ENCODE measurements at regions not wholly inside any gene's neighbourhood (a gene's known extent, or its start where the extent isn't known, plus 50 kb on each side); places are given as distances from the start of the nearest gene placed in this dataset.

DNA sequence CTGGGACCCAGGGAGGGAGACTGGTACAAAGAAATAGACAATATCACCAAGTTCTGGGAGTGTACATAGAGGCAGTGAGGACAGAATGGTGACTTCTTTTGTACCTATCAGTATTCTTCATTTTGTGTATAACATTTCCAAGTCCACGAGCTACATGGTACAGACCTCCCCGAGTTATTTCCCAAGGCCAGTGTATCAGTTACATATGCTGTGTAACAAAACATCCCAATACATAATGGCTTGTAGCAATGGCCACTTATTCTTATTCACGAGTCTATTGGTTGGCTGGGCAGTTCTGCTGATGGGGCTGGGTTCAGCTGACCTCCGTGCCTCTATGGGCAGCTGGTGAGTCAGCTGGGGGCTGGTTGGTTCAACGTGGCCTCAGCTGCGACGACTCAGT lies 98.7 kb upstream of the RFLNA start:
- TF ChIP-seq, protein P1, sequence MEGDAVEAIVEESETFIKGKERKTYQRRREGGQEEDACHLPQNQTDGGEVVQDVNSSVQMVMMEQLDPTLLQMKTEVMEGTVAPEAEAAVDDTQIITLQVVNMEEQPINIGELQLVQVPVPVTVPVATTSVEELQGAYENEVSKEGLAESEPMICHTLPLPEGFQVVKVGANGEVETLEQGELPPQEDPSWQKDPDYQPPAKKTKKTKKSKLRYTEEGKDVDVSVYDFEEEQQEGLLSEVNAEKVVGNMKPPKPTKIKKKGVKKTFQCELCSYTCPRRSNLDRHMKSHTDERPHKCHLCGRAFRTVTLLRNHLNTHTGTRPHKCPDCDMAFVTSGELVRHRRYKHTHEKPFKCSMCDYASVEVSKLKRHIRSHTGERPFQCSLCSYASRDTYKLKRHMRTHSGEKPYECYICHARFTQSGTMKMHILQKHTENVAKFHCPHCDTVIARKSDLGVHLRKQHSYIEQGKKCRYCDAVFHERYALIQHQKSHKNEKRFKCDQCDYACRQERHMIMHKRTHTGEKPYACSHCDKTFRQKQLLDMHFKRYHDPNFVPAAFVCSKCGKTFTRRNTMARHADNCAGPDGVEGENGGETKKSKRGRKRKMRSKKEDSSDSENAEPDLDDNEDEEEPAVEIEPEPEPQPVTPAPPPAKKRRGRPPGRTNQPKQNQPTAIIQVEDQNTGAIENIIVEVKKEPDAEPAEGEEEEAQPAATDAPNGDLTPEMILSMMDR (IDR thresholded peaks at IDR 0.05; ENCODE audit: low read length), result no peak
- no peak for TF ChIP-seq EZH2 (IDR thresholded peaks at IDR 0.05; ENCODE audit: borderline replicate concordance, low read length)
- no peak overlapping the region for H3K9ac ChIP-seq (ENCODE audit: low read length)
- H4K20me1 ChIP-seq (ENCODE audit: insufficient read depth, low read length), result no peaks in the 10 kb centered on the region
- no peaks in the 10 kb centered on the region; the same call in 1 of the 2 replicates for H3K27me3 ChIP-seq (ENCODE audit: insufficient read depth, low read length)
- no peak overlapping the region for H2AFZ ChIP-seq (ENCODE audit: low read length)
- H3K27ac ChIP-seq (ENCODE audit: low read depth, low read length, poor library complexity, severe bottlenecking), result no peak overlapping the region
- no peaks in the 10 kb centered on the region for H3F3A ChIP-seq (ENCODE audit: insufficient read depth, low read length)
- no peaks in the 10 kb centered on the region for H3K9me2 ChIP-seq (ENCODE audit: low read depth, low read length)
- H3K79me2 ChIP-seq (ENCODE audit: insufficient read depth, low read length), result no peaks in the 10 kb centered on the region
- no peaks in the 10 kb centered on the region for H3K4me1 ChIP-seq (ENCODE audit: insufficient read depth, low read length, severe bottlenecking)
- H3K4me2 ChIP-seq (ENCODE audit: low read length), result no peak overlapping the region
- no peaks in the 10 kb centered on the region for H3K9me3 ChIP-seq (ENCODE audit: low read length)
- no peak overlapping the region for H3K4me3 ChIP-seq (ENCODE audit: low read depth, low read length, poor library complexity, severe bottlenecking)
- no peaks in the 10 kb centered on the region for H3K36me3 ChIP-seq (ENCODE audit: insufficient read depth, low read length)

- Histone ChIP-seq H3K27ac (ENCODE audit: low read depth, low read length, poor library complexity, severe bottlenecking) (no peak overlapping the region), H3K4me2 (ENCODE audit: low read length) (no peak overlapping the region), H3K36me3 (ENCODE audit: insufficient read depth, low read length) (no peaks in the 10 kb centered on the region), H3K9me2 (ENCODE audit: low read depth, low read length) (no peaks in the 10 kb centered on the region), H3K4me3 (ENCODE audit: low read depth, low read length, poor library complexity, severe bottlenecking) (no peak overlapping the region), H3K9me3 (ENCODE audit: low read length) (no peaks in the 10 kb centered on the region), H3F3A (ENCODE audit: insufficient read depth, low read length) (no peaks in the 10 kb centered on the region), H3K9ac (ENCODE audit: low read length) (no peak overlapping the region), H3K27me3 (ENCODE audit: insufficient read depth, low read length) (no peaks in the 10 kb centered on the region), H3K4me1 (ENCODE audit: insufficient read depth, low read length, severe bottlenecking) (no peaks in the 10 kb centered on the region), H4K20me1 (ENCODE audit: insufficient read depth, low read length) (no peaks in the 10 kb centered on the region), H3K79me2 (ENCODE audit: insufficient read depth, low read length) (no peaks in the 10 kb centered on the region), H2AFZ (ENCODE audit: low read length) (no peak overlapping the region)
- TF ChIP-seq, protein P1 (IDR thresholded peaks at IDR 0.05; ENCODE audit: low read length), result no peak
- TF ChIP-seq EZH2 (IDR thresholded peaks at IDR 0.05; ENCODE audit: borderline replicate concordance, low read length), result no peak
These were observed 93.6 kb upstream of the RFLNA start for GRCh38 chr12:124201248-124201647.

DNA sequence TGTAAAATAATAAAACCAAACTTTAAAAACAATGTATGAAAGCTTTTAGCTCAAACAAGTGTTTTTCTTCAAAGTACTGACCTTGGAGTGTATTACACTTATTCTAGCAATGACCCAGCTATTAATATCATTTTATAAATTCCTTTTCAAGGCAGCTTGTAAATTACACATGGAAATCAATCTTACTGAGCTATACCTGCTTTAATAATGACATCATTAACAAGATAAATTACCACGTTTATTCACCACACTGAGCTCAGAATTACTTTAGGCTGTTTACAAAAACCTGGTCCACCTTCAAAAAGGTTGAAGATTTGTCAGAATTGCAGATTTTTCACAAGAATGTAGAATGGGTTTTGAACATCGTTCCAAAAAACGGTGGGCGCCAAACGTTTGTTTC lies 91.7 kb upstream of the RFLNA start:
- TF ChIP-seq EZH2 (IDR thresholded peaks at IDR 0.05; ENCODE audit: borderline replicate concordance, low read length), result no peak
- TF ChIP-seq, protein P1 (IDR thresholded peaks at IDR 0.05; ENCODE audit: low read length), result no peak
- Histone ChIP-seq H3K36me3 (ENCODE audit: insufficient read depth, low read length) (no peaks in the 10 kb centered on the region), H3K9ac (ENCODE audit: low read length) (no peak overlapping the region), H3K9me3 (ENCODE audit: low read length) (no peaks in the 10 kb centered on the region), H3K9me2 (ENCODE audit: low read depth, low read length) (no peaks in the 10 kb centered on the region), H3F3A (ENCODE audit: insufficient read depth, low read length) (no peaks in the 10 kb centered on the region), H3K79me2 (ENCODE audit: insufficient read depth, low read length) (no peaks in the 10 kb centered on the region), H3K4me1 (ENCODE audit: insufficient read depth, low read length, severe bottlenecking) (no peaks in the 10 kb centered on the region), H3K27me3 (ENCODE audit: insufficient read depth, low read length) (no peaks in the 10 kb centered on the region), H3K4me2 (ENCODE audit: low read length) (no peak overlapping the region), H3K4me3 (ENCODE audit: low read depth, low read length, poor library complexity, severe bottlenecking) (no peak overlapping the region), H2AFZ (ENCODE audit: low read length) (no peak overlapping the region), H4K20me1 (ENCODE audit: insufficient read depth, low read length) (no peaks in the 10 kb centered on the region), H3K27ac (ENCODE audit: low read depth, low read length, poor library complexity, severe bottlenecking) (no peak overlapping the region)
